Pancreas (tissue), 10 donors: ENCODE measurements at regions not wholly inside any gene's neighbourhood (a gene's known extent, or its start where the extent isn't known, plus 50 kb on each side); places are given as distances from the start of the nearest gene placed in this dataset.

Source experiments
- ATAC-seq, 4 donors: fragments of 200-7000 bp; cut with Tn5 transposase; one replicate each; pipeline versions ENCODE4 v1.8.0 to v1.9.1; 2020; ENCODE audit warnings: mild to moderate bottlenecking in 4 of 4, moderate library complexity in 4 of 4
- DNase-seq, 6 donors: peaks; one replicate each; pipeline ENCODE4 v3.0.0-alpha.2; 2020
- FAIRE-seq: peaks from 2 replicates; lab custom pipeline; 2012; peaks lifted over from hg19 to GRCh38; lab: Jason Lieb, UNC
- H3K27ac ChIP-seq, 4 donors: fragments of 200-600 bp; sonication (generic); 1 replicate in 3 of 4; 2 replicates in 1 of 4; pipeline versions ENCODE4 v1.5.0 to v1.8.0; 2020
- H3K27me3 ChIP-seq, 4 donors: fragments of 200-600 bp; one replicate each; pipeline ENCODE4 v1.8.0; 2021
- H3K36me3 ChIP-seq, 3 donors: fragments of 200-600 bp; sonication (generic) in 1 of 3; one replicate each; pipeline versions ENCODE4 v1.5.0 to v1.8.0; 2020 to 2021
- H3K4me1 ChIP-seq, 3 donors: fragments of 200-600 bp; one replicate each; pipeline ENCODE4 v1.8.0; 2021
- H3K4me3 ChIP-seq, 4 donors: fragments of 200-600 bp; sonication (generic) in 2 of 4; one replicate each; pipeline versions ENCODE4 v1.5.0 to v1.8.0; 2020 to 2021
- H3K9me3 ChIP-seq, 4 donors: fragments of 200-600 bp; one replicate each; pipeline ENCODE4 v1.8.0; 2021
- WGBS, 2 donors: extraction: QIAGEN DNeasy Blood & Tissue Kit; methylation state at CpG; one replicate each; pipeline ENCODE4 v1.1.7; 2013; 5-methylcytosine and 5-hydroxymethylcytosine counted together
- intact Hi-C, 3 donors: fragments of 100-400 bp; cut with DNase I; formaldehyde crosslinking; loops; one replicate each; pipeline versions ENCODE4 v1.11.1 to v1.14.2; 2022
- TF ChIP-seq, protein P1 (sequence below), 4 donors: fragments of 200-600 bp; sonication (generic) in 3 of 4; IDR thresholded peaks; one replicate each; pipeline versions ENCODE4 v1.5.0 to v1.8.0; 2021; ENCODE audit warnings: antibody characterized with exemption in 4 of 4
- donor health status: healthy with polysubstance abuse.
- donor health status: DM: no; HTN: no; CAD: no; lungs with moderate emphysema.
- donor health status: DM: no; HTN: no; CAD: no.
- donor health status: control.
- donor health status: control.
- donor health status: Bipolar disorder and iron deficiency.
- donor health status: DM: yes; HTN: yes; CAD: no.
- donor health status: DM: no; HTN: no; CAD: no.
- donor health status: DM: no; HTN: no; CAD: no.
- donor health status: DM: yes; HTN: yes; CAD: no.

- TF ChIP-seq, protein P1, sequence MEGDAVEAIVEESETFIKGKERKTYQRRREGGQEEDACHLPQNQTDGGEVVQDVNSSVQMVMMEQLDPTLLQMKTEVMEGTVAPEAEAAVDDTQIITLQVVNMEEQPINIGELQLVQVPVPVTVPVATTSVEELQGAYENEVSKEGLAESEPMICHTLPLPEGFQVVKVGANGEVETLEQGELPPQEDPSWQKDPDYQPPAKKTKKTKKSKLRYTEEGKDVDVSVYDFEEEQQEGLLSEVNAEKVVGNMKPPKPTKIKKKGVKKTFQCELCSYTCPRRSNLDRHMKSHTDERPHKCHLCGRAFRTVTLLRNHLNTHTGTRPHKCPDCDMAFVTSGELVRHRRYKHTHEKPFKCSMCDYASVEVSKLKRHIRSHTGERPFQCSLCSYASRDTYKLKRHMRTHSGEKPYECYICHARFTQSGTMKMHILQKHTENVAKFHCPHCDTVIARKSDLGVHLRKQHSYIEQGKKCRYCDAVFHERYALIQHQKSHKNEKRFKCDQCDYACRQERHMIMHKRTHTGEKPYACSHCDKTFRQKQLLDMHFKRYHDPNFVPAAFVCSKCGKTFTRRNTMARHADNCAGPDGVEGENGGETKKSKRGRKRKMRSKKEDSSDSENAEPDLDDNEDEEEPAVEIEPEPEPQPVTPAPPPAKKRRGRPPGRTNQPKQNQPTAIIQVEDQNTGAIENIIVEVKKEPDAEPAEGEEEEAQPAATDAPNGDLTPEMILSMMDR (IDR thresholded peaks at IDR 0.05), result no peak
- no peak for FAIRE-seq
- ATAC-seq, result no peak
- H3K9me3 ChIP-seq, result no peaks in the 10 kb centered on the region
- no peaks in the 10 kb centered on the region for H3K4me1 ChIP-seq
- no peak overlapping the region for H3K27ac ChIP-seq
- intact Hi-C loops, result no loop called here
- WGBS, 2 donors, result 64 to 67% methylated on average over 5 of the region's 5 CpGs
- no peak overlapping the region for H3K4me3 ChIP-seq
- H3K27me3 ChIP-seq, result no peaks in the 10 kb centered on the region
- no peak for DNase-seq
- no peaks in the 10 kb centered on the region for H3K36me3 ChIP-seq
These were observed 303.6 kb downstream of the MATN1 start for GRCh38 chr1:30419831-30420230.

DNA sequence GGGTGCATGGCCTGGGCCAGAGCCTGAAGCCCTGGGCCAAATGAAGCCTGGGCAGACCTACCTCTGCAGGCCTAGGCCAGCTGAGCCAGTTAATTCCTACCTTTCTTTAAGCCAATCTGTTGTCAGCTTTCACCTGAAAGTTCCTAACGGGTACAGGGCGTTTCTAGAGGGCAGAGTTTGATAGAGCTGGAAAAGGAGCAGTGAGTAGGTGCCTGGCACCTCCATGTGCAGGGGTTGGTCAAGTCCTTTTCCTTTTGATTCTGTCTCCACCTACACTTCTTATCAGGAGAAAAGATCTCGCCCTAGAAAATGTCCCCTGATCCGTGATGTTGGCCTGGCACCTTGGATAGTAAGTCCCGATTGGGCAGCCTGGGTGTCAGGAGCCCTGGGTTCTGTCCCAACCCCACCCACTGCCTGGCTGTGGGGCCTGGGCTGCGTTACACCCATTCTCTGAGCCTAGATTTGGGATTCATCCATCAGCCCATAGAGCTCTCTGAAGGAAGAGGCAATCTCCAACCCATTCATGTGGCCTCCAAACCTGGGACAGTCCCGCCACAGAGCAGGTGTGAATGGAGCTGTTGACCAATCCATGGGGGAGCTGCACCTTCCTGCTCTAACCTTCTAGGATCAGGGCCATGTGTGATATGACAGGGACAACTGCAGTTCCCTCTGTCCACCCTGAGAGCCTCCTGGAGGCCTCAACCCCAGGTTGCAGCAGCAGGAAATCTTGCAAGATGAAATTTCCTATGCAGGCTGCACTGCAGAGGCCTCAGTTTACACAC is 304.3 kb downstream of the MATN1 start:
- no peak overlapping the region for H3K4me3 ChIP-seq
- TF ChIP-seq, protein P1 (IDR thresholded peaks at IDR 0.05), result no peak
- H3K9me3 ChIP-seq, result no peaks in the 10 kb centered on the region
- intact Hi-C loops, result no loop called here
- no peak overlapping the region for H3K27ac ChIP-seq
- FAIRE-seq, result no peak
- no peaks in the 10 kb centered on the region for H3K4me1 ChIP-seq
- WGBS, 2 donors, result 82 to 83% methylated on average over 7 of the region's 7 CpGs
- peak in 1 of 6 donors; percentile 1 for DNase-seq
- ATAC-seq, result no peak
- H3K36me3 ChIP-seq, result no peaks in the 10 kb centered on the region
- no peaks in the 10 kb centered on the region for H3K27me3 ChIP-seq

DNA sequence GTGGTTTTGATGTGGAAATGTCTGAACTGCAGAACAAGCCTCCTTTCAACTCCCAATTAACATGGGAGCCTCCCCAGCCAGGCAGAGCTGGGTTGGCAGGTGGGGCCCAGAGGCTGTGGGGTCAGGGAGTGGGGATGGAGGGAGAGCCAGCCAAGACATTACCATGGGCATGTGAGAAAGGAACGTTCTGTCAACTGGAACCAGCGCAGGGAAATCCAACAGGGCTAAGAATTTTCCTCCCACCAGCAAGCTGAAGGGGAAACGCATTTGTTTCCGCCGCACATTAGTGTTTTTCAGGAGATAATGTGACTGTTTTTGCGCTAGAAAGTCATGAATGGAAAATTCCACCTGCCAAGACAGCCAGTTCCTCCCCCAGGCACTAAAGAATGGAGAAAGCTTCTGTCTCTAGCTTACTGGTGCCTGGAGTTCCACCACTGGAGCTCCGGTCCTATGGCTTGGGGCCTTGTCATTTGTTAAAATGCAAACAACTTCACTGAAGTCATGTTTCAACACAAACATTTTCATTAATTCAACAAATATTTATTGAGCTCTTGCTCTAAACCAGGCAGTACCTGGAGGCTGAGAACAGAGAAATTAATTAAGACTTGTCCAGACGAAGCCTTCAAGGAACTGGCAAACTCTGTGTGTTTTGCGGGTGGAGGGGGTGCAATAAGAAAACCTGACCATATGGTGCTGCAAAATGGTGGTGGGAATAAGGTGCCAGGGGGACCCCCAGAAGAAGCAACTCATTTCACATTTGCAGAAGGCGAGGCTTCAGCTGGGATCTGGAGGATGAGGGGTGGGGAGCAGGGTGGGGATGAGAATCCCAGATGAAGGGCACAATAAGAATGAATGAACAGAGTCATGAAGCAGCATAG is 305.1 kb downstream of the MATN1 start:
- WGBS, 2 donors, result 84 to 91% methylated on average over 10 of the region's 10 CpGs
- FAIRE-seq, result no peak
- Histone ChIP-seq H3K36me3 (no peaks in the 10 kb centered on the region), H3K27me3 (no peaks in the 10 kb centered on the region), H3K4me3 (no peak overlapping the region), H3K27ac (no peak overlapping the region), H3K4me1 (no peaks in the 10 kb centered on the region), H3K9me3 (no peaks in the 10 kb centered on the region)
- no peak for DNase-seq
- intact Hi-C loops, result no loop called here
- TF ChIP-seq, protein P1 (IDR thresholded peaks at IDR 0.05), result no peak
- no peak for ATAC-seq

DNA sequence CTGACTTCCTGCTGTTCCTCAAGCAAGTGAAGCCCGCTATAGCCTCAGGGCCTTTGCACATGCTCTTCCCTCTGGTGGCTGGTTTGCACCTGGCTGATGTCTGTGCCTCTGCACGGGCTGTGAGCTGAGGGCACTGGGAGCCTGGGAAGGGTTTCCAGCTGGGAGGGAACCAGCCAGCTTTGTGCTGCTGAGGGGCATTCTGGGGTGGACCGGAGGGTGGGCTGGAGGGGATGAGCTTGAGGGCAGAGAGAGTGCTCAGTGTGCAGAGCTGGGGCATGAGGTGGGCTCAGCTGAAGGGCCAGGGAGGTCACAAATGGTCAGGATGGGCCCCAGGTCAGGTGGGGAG is 305.7 kb downstream of the MATN1 start:
- H3K4me3 ChIP-seq, result no peak overlapping the region
- no peaks in the 10 kb centered on the region for H3K27me3 ChIP-seq
- H3K9me3 ChIP-seq, result no peaks in the 10 kb centered on the region
- H3K27ac ChIP-seq, result no peak overlapping the region
- DNase-seq (peak in 1 of 6 donors; percentile 1), ATAC-seq (no peak), FAIRE-seq (no peak)
- intact Hi-C loops, result no loop called here
- 89 to 91% methylated on average over 3 of the region's 3 CpGs for WGBS, 2 donors
- no peaks in the 10 kb centered on the region for H3K36me3 ChIP-seq
- TF ChIP-seq, protein P1 (IDR thresholded peaks at IDR 0.05), result no peak
- no peaks in the 10 kb centered on the region for H3K4me1 ChIP-seq
